K562 (cell line): ENCODE measurements at regions not wholly inside any gene's neighbourhood (a gene's known extent, or its start where the extent isn't known, plus 50 kb on each side); places are given as distances from the start of the nearest gene placed in this dataset.

ENCODE experiments used
- ATAC-seq: fragments of 200-7000 bp; cut with Tn5 transposase; 3 replicates; pipeline ENCODE4 v1.9.1; 2020; ENCODE audit warnings: moderate library complexity
- BruUV-seq: library from RNA; stranded (reverse); fragments of 400-500 nt; replicated peaks from 2 replicates; lab custom pipeline; 2021; lab: Mats Ljungman, UMichigan
- CTCF ChIA-PET: fragments of 300-600 bp; formaldehyde crosslinking; extraction: SDS; loops from one replicate; lab custom pipeline; 2021; ENCODE audit warnings: low intra/inter-chr PET ratio; lab: Yijun Ruan, JAX
- POLR2A ChIA-PET: fragments of 300-600, 350-650 bp; sonication (Branson Sonifier 250); formaldehyde crosslinking; extraction: SDS; loops from one replicate; lab custom pipeline; 2021; ENCODE audit warnings: antibody characterized with exemption, inconsistent platforms; lab: Yijun Ruan, JAX
- DNase-seq, 4 experiments: peaks; one replicate each; pipeline versions ENCODE4 v3.0.0 to v3.0.0-alpha.2; 2011 to 2018; ENCODE audit warnings: low spot score in 3 of 4, mixed read lengths in 3 of 4; ENCODE audit errors: extremely low read depth in 1 of 4
- FAIRE-seq: peaks from 2 replicates; lab custom pipeline; 2011; peaks lifted over from hg19 to GRCh38; lab: Jason Lieb, UNC
- H2AFZ ChIP-seq: 2 replicates; pipeline ENCODE4 v1.6.0; 2011; ENCODE audit warnings: low read depth, low read length, control low read depth, inconsistent platforms
- H3K27ac ChIP-seq: fragments of 200-600 bp; 3 replicates; pipeline ENCODE4 v1.8.0; 2011; ENCODE audit warnings: low read depth, mild to moderate bottlenecking, control low read depth, inconsistent platforms, low read length, moderate library complexity, mixed read lengths; ENCODE audit errors: extremely low read depth
- H3K27me3 ChIP-seq, 2 experiments: fragments of 300-600 bp in 1 of 2; 2 replicates in 1 of 2; 3 replicates in 1 of 2; pipeline versions ENCODE4 v1.6.0 to v1.8.0; 2011; ENCODE audit warnings: inconsistent platforms in 2 of 2, low read length in 2 of 2, mild to moderate bottlenecking in 1 of 2, mixed read lengths in 1 of 2, moderate library complexity in 1 of 2; ENCODE audit not compliant: control insufficient read depth in 2 of 2, insufficient read depth in 2 of 2
- H3K36me3 ChIP-seq: fragments of 300-600 bp; 3 replicates; pipeline ENCODE4 v1.8.0; 2011; ENCODE audit warnings: mild to moderate bottlenecking, low read length, inconsistent platforms; ENCODE audit not compliant: control insufficient read depth, insufficient read depth
- H3K4me1 ChIP-seq, 2 experiments: fragments of 200-600 bp in 1 of 2; replicated peaks in 1 of 2; 2 replicates in 1 of 2; 3 replicates in 1 of 2; pipeline versions ENCODE4 v1.5.1 to v1.8.0; 2011; ENCODE audit warnings: inconsistent platforms in 2 of 2, low read length in 2 of 2, mild to moderate bottlenecking in 1 of 2, mixed read lengths in 1 of 2, moderate library complexity in 1 of 2; ENCODE audit not compliant: control insufficient read depth in 2 of 2, insufficient read depth in 2 of 2
- H3K4me2 ChIP-seq: 2 replicates; pipeline ENCODE4 v1.6.1; 2011; ENCODE audit warnings: low read length, control low read depth, inconsistent platforms, mixed read lengths; ENCODE audit not compliant: insufficient read depth
- H3K4me3 ChIP-seq: fragments of 200-600 bp; sonication (generic), shearing (Covaris generic); 2 replicates; pipeline ENCODE4 v1.5.1; 2016; ENCODE audit warnings: control low read depth, inconsistent platforms
- H3K79me2 ChIP-seq: fragments of 200-600 bp; 3 replicates; pipeline ENCODE4 v1.8.0; 2011; ENCODE audit warnings: low read length, inconsistent platforms; ENCODE audit not compliant: control insufficient read depth, insufficient read depth
- H3K9ac ChIP-seq, 2 experiments: 2 replicates each; pipeline versions ENCODE4 v1.6.0 to v1.6.1; 2011; ENCODE audit warnings: low read depth in 2 of 2, low read length in 2 of 2, control low read depth in 1 of 2, inconsistent platforms in 1 of 2, mild to moderate bottlenecking in 1 of 2, mixed read lengths in 1 of 2; ENCODE audit not compliant: insufficient read depth in 1 of 2
- H3K9me1 ChIP-seq: one replicate; pipeline ENCODE4 v1.6.0; 2011; ENCODE audit warnings: inconsistent platforms, mild to moderate bottlenecking, low read length, moderate library complexity; ENCODE audit not compliant: control insufficient read depth, insufficient read depth
- H3K9me3 ChIP-seq: replicated peaks from 2 replicates; pipeline ENCODE4 v1.5.1; 2011; ENCODE audit warnings: low read depth, low read length, inconsistent platforms; ENCODE audit not compliant: control insufficient read depth, insufficient read depth
- H4K20me1 ChIP-seq: replicated peaks from 2 replicates; pipeline ENCODE4 v1.6.1; 2011; ENCODE audit warnings: low read length, inconsistent platforms, mixed read lengths; ENCODE audit not compliant: control insufficient read depth, insufficient read depth
- CEBPB ChIP-seq: fragments of 450-650 bp; IDR thresholded peaks from 2 replicates; pipeline ENCODE4 v1.6.1; 2016; ENCODE audit warnings: missing genetic modification characterization, missing compliant biosample characterization
- E2F5 ChIP-seq: sonication (generic); formaldehyde crosslinking; IDR thresholded peaks from 2 replicates; pipeline ENCODE4 v1.8.0; 2022; ENCODE audit warnings: mild to moderate bottlenecking, missing genetic modification reagents
- ERF ChIP-seq: fragments of 450-650 bp; formaldehyde crosslinking; IDR thresholded peaks from 2 replicates; pipeline ENCODE4 v1.4.0; 2020; ENCODE audit warnings: mild to moderate bottlenecking, mixed read lengths
- FOXK1 ChIP-seq: sonication (generic); formaldehyde crosslinking; IDR thresholded peaks from 2 replicates; pipeline ENCODE4 v1.8.0; 2022; ENCODE audit warnings: missing genetic modification reagents, mild to moderate bottlenecking, borderline replicate concordance
- FOXP1 ChIP-seq: sonication (generic); formaldehyde crosslinking; IDR thresholded peaks from 2 replicates; pipeline ENCODE4 v1.8.0; 2022; ENCODE audit warnings: mild to moderate bottlenecking, missing genetic modification reagents
- HMG20A ChIP-seq: fragments of 450-650 bp; formaldehyde crosslinking; conservative IDR thresholded peaks from 2 replicates; pipeline ENCODE4 v1.4.0; 2020; ENCODE audit warnings: mild to moderate bottlenecking, mixed read lengths
- KAT7 ChIP-seq: sonication (generic); formaldehyde crosslinking; IDR thresholded peaks from 2 replicates; pipeline ENCODE4 v1.8.0; 2022; ENCODE audit warnings: missing genetic modification reagents, mild to moderate bottlenecking, borderline replicate concordance
- NONO ChIP-seq, 2 experiments: fragments of 200-400 bp in 1 of 2; fragments of 450-650 bp in 1 of 2; formaldehyde crosslinking in 1 of 2; IDR thresholded peaks; 2 replicates each; pipeline ENCODE4 v1.6.1; 2017; ENCODE audit warnings: low read depth in 2 of 2, mild to moderate bottlenecking in 2 of 2, moderate library complexity in 2 of 2, low read length in 1 of 2
- RBM14 ChIP-seq: fragments of 200-400 bp; formaldehyde crosslinking; IDR thresholded peaks from 2 replicates; pipeline ENCODE4 v1.6.1; 2018; ENCODE audit warnings: low read depth, mild to moderate bottlenecking, low read length, moderate library complexity, borderline replicate concordance; ENCODE audit not compliant: insufficient read depth
- SP1 ChIP-seq: sonication (generic); formaldehyde crosslinking; IDR thresholded peaks from 2 replicates; pipeline ENCODE4 v1.8.1; 2022; ENCODE audit warnings: mild to moderate bottlenecking, missing genetic modification reagents
- TAF9B ChIP-seq: fragments of 450-650 bp; IDR thresholded peaks from 2 replicates; pipeline ENCODE4 v1.6.1; 2018; ENCODE audit warnings: mild to moderate bottlenecking; ENCODE audit not compliant: partially characterized antibody
- ZNF23 ChIP-seq: fragments of 250-450 bp; sonication (Bioruptor Pico); IDR thresholded peaks from 2 replicates; pipeline ENCODE4 v1.4.0; 2020; ENCODE audit warnings: mild to moderate bottlenecking
- WGBS: fragments of 100-300 bp; shearing (Covaris generic); methylation state at CpG from one replicate; pipeline ENCODE4 v1.1.6; 2016; ENCODE audit warnings: low coverage, mixed read lengths; ENCODE audit not compliant: insufficient coverage; ENCODE audit errors: missing lambda C conversion rate; 5-methylcytosine and 5-hydroxymethylcytosine counted together
- in situ Hi-C: fragments of 300-500 bp; cut with MboI; formaldehyde crosslinking; loops from 4 replicates; pipeline ENCODE4 v1.15.0; 2018; ENCODE audit warnings: inconsistent platforms, mixed read lengths
- intact Hi-C: fragments of 100-400 bp; cut with micrococcal nuclease; formaldehyde crosslinking; loops from 2 replicates; pipeline ENCODE4 v1.14.2; 2022

GRCh38 chr18:26653943-26654615, 105.7 kb upstream of the KCTD1 start:
- no peak overlapping the region for H3K9ac ChIP-seq
- ATAC-seq (no peak), FAIRE-seq (no peak)
- H3K27ac ChIP-seq, result no peak overlapping the region
- no peak overlapping the region for H3K4me3 ChIP-seq
- in situ Hi-C loops, result no loop called here
- under 1% methylated on average over 5 of the region's 5 CpGs for WGBS
- BruUV-seq, result no TSS peak
- intact Hi-C loops, result no loop called here
- H4K20me1 ChIP-seq, result no peaks in the 10 kb centered on the region
- H3K4me1 ChIP-seq, result peaks cover 0 to 9% of the 10 kb centered on the region in 2 experiments; a peak in 1 of 5 replicates
- no peak overlapping the region for H3K4me2 ChIP-seq
- H3K9me3 ChIP-seq, result no peaks in the 10 kb centered on the region
- CTCF ChIA-PET, result no interaction called here
- no peaks in the 10 kb centered on the region for H3K36me3 ChIP-seq
- H3K27me3 ChIP-seq, result peaks cover 5 to 9% of the 10 kb centered on the region in 2 experiments; a peak in 1 of 5 replicates
- no peak overlapping the region for H2AFZ ChIP-seq
- no peaks in the 10 kb centered on the region for H3K79me2 ChIP-seq
- POLR2A ChIA-PET, result no interaction called here
- no peaks in the 10 kb centered on the region for H3K9me1 ChIP-seq
- no peak for TF ChIP-seq KAT7
- TF ChIP-seq TAF9B, result no peak
- TF ChIP-seq CEBPB (tag), result no peak
- TF ChIP-seq SP1 (CRISPR knock-in tag), result no peak
- no peak for TF ChIP-seq NONO (IDR thresholded peaks at IDR 0.05; ENCODE audit: low read depth in 2 of 2, low read length in 1 of 2)
- no peak for TF ChIP-seq RBM14
- TF ChIP-seq FOXP1 (CRISPR knock-in tag), result no peak
- no peak for TF ChIP-seq E2F5 (CRISPR knock-in tag)
- TF ChIP-seq ERF (CRISPR knock-in tag), result no peak
- no peak for TF ChIP-seq HMG20A
- TF ChIP-seq FOXK1, result no peak
- TF ChIP-seq ZNF23, result no peak
- TF ChIP-seq, all 486 proteins: peak for 0
- DNase-seq, result no peak
